HG03432 (cell line): ENCODE measurements at regions not wholly inside any gene's neighbourhood (a gene's known extent, or its start where the extent isn't known, plus 50 kb on each side); places are given as distances from the start of the nearest gene placed in this dataset.
"Not testable (repeated sequence)": the region's sequence is repeated elsewhere in the genome, so short reads cannot be mapped to it uniquely, and the experiment has no call there.

ENCODE experiments used
- ATAC-seq: cut with Tn5 transposase; IDR thresholded peaks from one replicate; pipeline ENCODE4 v1.9.1; 2021; ENCODE audit warnings: mild to moderate bottlenecking, moderate library complexity; ENCODE audit not compliant: unreplicated experiment

GRCh38 chr6:121748376-121748775 is 312.9 kb downstream of the GJA1 start:
- no peak for ATAC-seq

- no peak for ATAC-seq
Observed at GRCh38 chr6:121748850-121749249, 313.4 kb downstream of the GJA1 start.

- ATAC-seq, result no peak
Observed at GRCh38 chr6:121755485-121755884, 320.0 kb downstream of the GJA1 start.

GRCh38 chr6:121756666-121757065 is 321.2 kb downstream of the GJA1 start:
- ATAC-seq, result no peak

GRCh38 chr6:121759370-121759769 is 323.9 kb downstream of the GJA1 start:
- ATAC-seq, result peak; percentile 80

GRCh38 chr6:121760191-121760590 is 324.7 kb downstream of the GJA1 start:
- ATAC-seq, result no peak

GRCh38 chr6:121760745-121761144 is 325.3 kb downstream of the GJA1 start:
- no peak for ATAC-seq

GRCh38 chr6:121764493-121764892 is 329.0 kb downstream of the GJA1 start:
- ATAC-seq, result peak; percentile 92

GRCh38 chr6:121765060-121765459 is 329.6 kb downstream of the GJA1 start:
- no peak for ATAC-seq

- no peak for ATAC-seq
Observed at GRCh38 chr6:121767211-121767610, 331.8 kb downstream of the GJA1 start.

- ATAC-seq, result peak; percentile 67
Observed at GRCh38 chr6:121770943-121771342, 335.5 kb downstream of the GJA1 start.

GRCh38 chr6:121771937-121772720 is 336.7 kb downstream of the GJA1 start:
- ATAC-seq, result peak; percentile 87

GRCh38 chr6:121776054-121776453 is 340.6 kb downstream of the GJA1 start:
- ATAC-seq, result no peak

GRCh38 chr6:121780325-121781321 is 345.2 kb downstream of the GJA1 start:
- ATAC-seq, result peak; percentile 58

- ATAC-seq, result no peak
Observed at GRCh38 chr6:121791396-121792315, 356.2 kb downstream of the GJA1 start.

- ATAC-seq, result no peak
Observed at GRCh38 chr6:121794630-121795029, 359.2 kb downstream of the GJA1 start.

GRCh38 chr6:121797598-121797997 is 362.2 kb downstream of the GJA1 start:
- not testable (repeated sequence) for ATAC-seq

- not testable (repeated sequence) for ATAC-seq
Observed at GRCh38 chr6:121798126-121798525, 362.7 kb downstream of the GJA1 start.

GRCh38 chr6:121799574-121799973 is 364.1 kb downstream of the GJA1 start:
- ATAC-seq, result no peak

- no peak for ATAC-seq
Observed at GRCh38 chr6:121800047-121800446, 364.6 kb downstream of the GJA1 start.

GRCh38 chr6:121806116-121806515 is 370.7 kb downstream of the GJA1 start:
- ATAC-seq, result no peak
